ENCODE measurements at regions not wholly inside any gene's neighbourhood (a gene's known extent, or its start where the extent isn't known, plus 50 kb on each side); places are given as distances from the start of the nearest gene placed in this dataset.

GRCh38 chr6:90780141-90780540 lies 193.3 kb upstream of the MAP3K7 start:
- FAIRE-seq (no peak), DNase-seq (no peak), ATAC-seq (no peak)
- intact Hi-C loops (cut with DNase I) = no loop called here
- Histone ChIP-seq H3K4me3 (no peak overlapping the region), H3K36me3 (no peaks in the 10 kb centered on the region), H3K27ac (no peak overlapping the region), H3K27me3 (peaks cover 0 to 2% (median 0%) of the 10 kb centered on the region in 4 donors), H3K4me1 (no peaks in the 10 kb centered on the region), H3K9me3 (no peaks in the 10 kb centered on the region)
- no peak for TF ChIP-seq CTCF (IDR thresholded peaks at IDR 0.05)
- 69 to 75% methylated on average over 1 of the region's 1 CpG for WGBS, 2 donors

- H3K36me3 ChIP-seq = no peaks in the 10 kb centered on the region
- FAIRE-seq = no peak
- H3K4me1 ChIP-seq = no peaks in the 10 kb centered on the region
- intact Hi-C loops (cut with DNase I) = no loop called here
- H3K27ac ChIP-seq = no peak overlapping the region
- 70 to 78% methylated on average over 5 of the region's 5 CpGs for WGBS, 2 donors
- DNase-seq = no peak
- no peaks in the 10 kb centered on the region for H3K9me3 ChIP-seq
- H3K4me3 ChIP-seq = no peak overlapping the region
- TF ChIP-seq CTCF (IDR thresholded peaks at IDR 0.05) = no peak
- H3K27me3 ChIP-seq = peaks cover 0 to 2% (median 0%) of the 10 kb centered on the region in 4 donors
- no peak for ATAC-seq
Observed at GRCh38 chr6:90778417-90779203, 191.7 kb upstream of the MAP3K7 start.

GRCh38 chr6:90770778-90771177 lies 183.9 kb upstream of the MAP3K7 start:
- TF ChIP-seq CTCF (IDR thresholded peaks at IDR 0.05) = no peak
- ATAC-seq (no peak), DNase-seq (no peak), FAIRE-seq (no peak)
- no peaks in the 10 kb centered on the region for H3K4me1 ChIP-seq
- no peaks in the 10 kb centered on the region for H3K27me3 ChIP-seq
- no peaks in the 10 kb centered on the region for H3K36me3 ChIP-seq
- H3K4me3 ChIP-seq = no peak overlapping the region
- intact Hi-C loops (cut with DNase I) = no loop called here
- H3K27ac ChIP-seq = no peak overlapping the region
- H3K9me3 ChIP-seq = no peaks in the 10 kb centered on the region

- no peak overlapping the region for H3K4me3 ChIP-seq
- no peaks in the 10 kb centered on the region for H3K36me3 ChIP-seq
- WGBS, 2 donors = 77 to 86% methylated on average over 3 of the region's 3 CpGs
- DNase-seq (no peak), ATAC-seq (no peak), FAIRE-seq (no peak)
- no peaks in the 10 kb centered on the region for H3K9me3 ChIP-seq
- TF ChIP-seq CTCF (IDR thresholded peaks at IDR 0.05) = no peak
- intact Hi-C loops (cut with DNase I) = no loop called here
- H3K27me3 ChIP-seq = no peaks in the 10 kb centered on the region
- H3K4me1 ChIP-seq = no peaks in the 10 kb centered on the region
- H3K27ac ChIP-seq = no peak overlapping the region
Observed at GRCh38 chr6:90765895-90766294, 179.0 kb upstream of the MAP3K7 start.

GRCh38 chr6:90765491-90765890 lies 178.6 kb upstream of the MAP3K7 start:
- Histone ChIP-seq H3K27me3 (no peaks in the 10 kb centered on the region), H3K36me3 (no peaks in the 10 kb centered on the region), H3K4me1 (no peaks in the 10 kb centered on the region), H3K4me3 (no peak overlapping the region), H3K9me3 (no peaks in the 10 kb centered on the region), H3K27ac (no peak overlapping the region)
- ATAC-seq = no peak
- FAIRE-seq = no peak
- no peak for DNase-seq
- 62 to 79% methylated on average over 2 of the region's 2 CpGs for WGBS, 2 donors
- intact Hi-C loops (cut with DNase I) = no loop called here
- no peak for TF ChIP-seq CTCF (IDR thresholded peaks at IDR 0.05)
